Thyroid gland (tissue), 4 donors: ENCODE measurements at regions not wholly inside any gene's neighbourhood (a gene's known extent, or its start where the extent isn't known, plus 50 kb on each side); places are given as distances from the start of the nearest gene placed in this dataset.
A peak's percentile ranks its signal among the peaks of the same experiment; 100 is the strongest.

Source experiments
- DNase-seq, 2 donors: peaks; one replicate each; pipeline ENCODE4 v3.0.0-alpha.2; 2019
- H3K27ac ChIP-seq, 3 donors: fragments of 200-600 bp; sonication (generic); 1 replicate in 2 of 3; 2 replicates in 1 of 3; pipeline ENCODE4 v1.5.1; 2016 to 2019; ENCODE audit warnings: mild to moderate bottlenecking in 1 of 3, moderate library complexity in 1 of 3
- H3K27me3 ChIP-seq: fragments of 200-600 bp; sonication (generic); one replicate; pipeline ENCODE4 v1.5.1; 2019
- H3K36me3 ChIP-seq, 2 donors: fragments of 200-600 bp; sonication (generic); one replicate each; pipeline ENCODE4 v1.5.1; 2016 to 2019
- H3K4me1 ChIP-seq, 2 donors: fragments of 200-600 bp; sonication (generic); one replicate each; pipeline ENCODE4 v1.5.1; 2017 to 2019
- H3K4me3 ChIP-seq, 3 donors: fragments of 200-600 bp; sonication (generic); replicated peaks in 1 of 3; 1 replicate in 2 of 3; 2 replicates in 1 of 3; pipeline ENCODE4 v1.5.1; 2016; ENCODE audit warnings: mild to moderate bottlenecking in 1 of 3
- H3K9me3 ChIP-seq: fragments of 200-600 bp; sonication (generic); one replicate; pipeline ENCODE4 v1.5.1; 2017
- POLR2A ChIP-seq, 2 donors: fragments of 450-650 bp; IDR thresholded peaks; one replicate each; pipeline ENCODE4 v1.6.1; 2017; ENCODE audit warnings: antibody characterized with exemption in 2 of 2, mild to moderate bottlenecking in 2 of 2, moderate library complexity in 1 of 2
- WGBS, 2 donors: methylation state at CpG; one replicate each; pipeline ENCODE4 v1.1.5; 2017; 5-methylcytosine and 5-hydroxymethylcytosine counted together
- intact Hi-C: fragments of 100-400 bp; cut with DNase I; formaldehyde crosslinking; loops from one replicate; pipeline ENCODE4 v1.15.1; 2023
- TF ChIP-seq, protein P1 (sequence below), 6 experiments: fragments of 200-600 bp in 3 of 6; fragments of 450-650 bp in 3 of 6; sonication (generic) in 3 of 6; IDR thresholded peaks; one replicate each; pipeline ENCODE4 v1.5.1; 2016 to 2019; ENCODE audit warnings: antibody characterized with exemption in 6 of 6, mild to moderate bottlenecking in 2 of 6, inconsistent platforms in 1 of 6, moderate library complexity in 1 of 6

DNA sequence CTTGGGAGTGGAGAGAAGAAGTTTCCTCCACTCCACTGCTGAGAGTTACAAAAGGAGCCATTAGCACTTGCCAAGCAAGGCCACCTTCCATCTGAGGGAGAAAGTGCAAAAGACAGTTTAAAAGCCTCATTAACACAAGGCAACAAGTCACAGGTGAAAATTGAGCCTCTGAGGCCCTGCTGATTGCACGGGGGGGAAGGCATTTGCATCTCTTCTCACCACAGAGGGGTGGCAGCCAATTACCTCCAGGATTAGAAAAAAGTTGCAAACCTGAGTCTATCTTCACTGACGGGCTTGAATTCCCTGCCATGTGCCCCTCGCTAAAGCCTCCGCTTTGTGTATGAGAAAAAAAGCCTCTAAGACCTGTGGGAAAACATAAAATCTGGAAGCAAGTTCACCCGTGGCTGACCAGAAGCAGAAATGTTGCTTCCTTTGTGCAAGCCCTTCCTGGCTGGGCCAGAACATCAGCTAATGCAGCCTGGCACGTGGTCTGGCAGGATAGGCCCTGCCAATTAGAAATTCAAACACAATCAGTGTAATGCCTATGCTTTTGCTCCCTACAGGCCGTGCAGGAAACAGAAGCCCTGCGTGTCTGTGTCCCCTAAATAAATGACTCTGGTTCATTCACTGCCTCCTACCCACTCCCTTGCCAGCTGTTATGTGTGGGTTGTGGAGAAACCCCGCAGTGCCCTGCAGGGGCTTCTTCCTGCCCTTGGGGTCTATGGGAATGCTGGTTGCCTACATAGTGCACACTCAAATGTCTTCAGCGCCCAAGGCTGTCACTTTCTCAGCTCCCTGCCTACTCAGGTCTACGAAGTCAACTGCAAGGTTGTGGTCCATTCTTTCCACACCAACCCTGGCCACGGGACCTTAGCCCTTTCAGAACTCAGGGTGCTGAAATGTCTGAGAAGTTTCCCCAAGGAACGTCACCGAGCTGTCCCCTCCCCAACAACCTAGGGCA lies 150.2 kb downstream of the UQCRFS1 start:
- DNase-seq = no peak
- H3K27me3 ChIP-seq = no peaks in the 10 kb centered on the region
- H3K36me3 ChIP-seq = no peaks in the 10 kb centered on the region
- TF ChIP-seq POLR2A (IDR thresholded peaks at IDR 0.05) = no peak
- TF ChIP-seq, protein P1, sequence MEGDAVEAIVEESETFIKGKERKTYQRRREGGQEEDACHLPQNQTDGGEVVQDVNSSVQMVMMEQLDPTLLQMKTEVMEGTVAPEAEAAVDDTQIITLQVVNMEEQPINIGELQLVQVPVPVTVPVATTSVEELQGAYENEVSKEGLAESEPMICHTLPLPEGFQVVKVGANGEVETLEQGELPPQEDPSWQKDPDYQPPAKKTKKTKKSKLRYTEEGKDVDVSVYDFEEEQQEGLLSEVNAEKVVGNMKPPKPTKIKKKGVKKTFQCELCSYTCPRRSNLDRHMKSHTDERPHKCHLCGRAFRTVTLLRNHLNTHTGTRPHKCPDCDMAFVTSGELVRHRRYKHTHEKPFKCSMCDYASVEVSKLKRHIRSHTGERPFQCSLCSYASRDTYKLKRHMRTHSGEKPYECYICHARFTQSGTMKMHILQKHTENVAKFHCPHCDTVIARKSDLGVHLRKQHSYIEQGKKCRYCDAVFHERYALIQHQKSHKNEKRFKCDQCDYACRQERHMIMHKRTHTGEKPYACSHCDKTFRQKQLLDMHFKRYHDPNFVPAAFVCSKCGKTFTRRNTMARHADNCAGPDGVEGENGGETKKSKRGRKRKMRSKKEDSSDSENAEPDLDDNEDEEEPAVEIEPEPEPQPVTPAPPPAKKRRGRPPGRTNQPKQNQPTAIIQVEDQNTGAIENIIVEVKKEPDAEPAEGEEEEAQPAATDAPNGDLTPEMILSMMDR (IDR thresholded peaks at IDR 0.05) = no peak
- no peak overlapping the region for H3K4me3 ChIP-seq
- WGBS, 2 donors = 40 to 51% methylated on average over 14 of the region's 14 CpGs
- intact Hi-C loops = no loop called here
- no peak overlapping the region for H3K27ac ChIP-seq
- no peaks in the 10 kb centered on the region for H3K9me3 ChIP-seq
- no peaks in the 10 kb centered on the region for H3K4me1 ChIP-seq

DNA sequence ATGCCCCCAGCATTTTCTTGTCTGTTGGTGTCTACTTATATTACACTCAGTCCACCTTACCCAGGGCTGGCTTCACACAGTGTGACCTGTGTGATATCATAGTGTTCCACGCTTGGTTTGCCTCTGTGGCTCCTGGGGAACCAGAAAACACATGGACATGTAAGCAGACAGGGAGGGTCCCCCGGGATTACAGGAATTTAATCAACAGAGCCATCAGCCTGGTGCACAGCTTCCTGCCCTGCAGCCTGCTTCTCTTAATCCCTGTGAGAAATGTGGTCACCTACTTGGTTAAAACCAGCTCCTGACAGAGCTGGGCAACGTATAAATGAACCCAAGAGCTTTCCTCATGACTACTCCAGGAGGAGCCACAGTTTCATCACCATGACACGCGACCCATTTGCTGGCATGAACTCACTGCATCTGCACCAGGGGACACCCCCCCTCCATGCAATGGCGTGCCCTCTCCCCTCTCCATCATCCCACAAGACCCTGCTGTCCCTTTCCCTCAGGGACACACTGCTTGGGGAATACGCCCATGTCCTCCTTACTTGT lies 152.1 kb downstream of the UQCRFS1 start:
- H3K27me3 ChIP-seq = no peaks in the 10 kb centered on the region
- DNase-seq = no peak
- no peaks in the 10 kb centered on the region for H3K4me1 ChIP-seq
- TF ChIP-seq POLR2A (IDR thresholded peaks at IDR 0.05) = no peak
- no peaks in the 10 kb centered on the region for H3K36me3 ChIP-seq
- H3K4me3 ChIP-seq = no peak overlapping the region
- no peaks in the 10 kb centered on the region for H3K9me3 ChIP-seq
- intact Hi-C loops = no loop called here
- H3K27ac ChIP-seq = no peak overlapping the region
- WGBS, 2 donors = 71 to 74% methylated on average over 7 of the region's 7 CpGs

- no peak for DNase-seq
- no peak overlapping the region for H3K27ac ChIP-seq
- H3K4me3 ChIP-seq = no peak overlapping the region
- WGBS, 2 donors = 82 to 84% methylated on average over 3 to 5 of the region's 5 CpGs
- TF ChIP-seq, protein P1 (IDR thresholded peaks at IDR 0.05) = peak in 1 of 6 experiments; percentile 2
- TF ChIP-seq POLR2A (IDR thresholded peaks at IDR 0.05) = no peak
- H3K4me1 ChIP-seq = no peaks in the 10 kb centered on the region
- no peaks in the 10 kb centered on the region for H3K9me3 ChIP-seq
- H3K36me3 ChIP-seq = no peaks in the 10 kb centered on the region
- H3K27me3 ChIP-seq = no peaks in the 10 kb centered on the region
- intact Hi-C loops = no loop called here
Observed at GRCh38 chr19:29056535-29056934, 156.4 kb downstream of the UQCRFS1 start.

DNA sequence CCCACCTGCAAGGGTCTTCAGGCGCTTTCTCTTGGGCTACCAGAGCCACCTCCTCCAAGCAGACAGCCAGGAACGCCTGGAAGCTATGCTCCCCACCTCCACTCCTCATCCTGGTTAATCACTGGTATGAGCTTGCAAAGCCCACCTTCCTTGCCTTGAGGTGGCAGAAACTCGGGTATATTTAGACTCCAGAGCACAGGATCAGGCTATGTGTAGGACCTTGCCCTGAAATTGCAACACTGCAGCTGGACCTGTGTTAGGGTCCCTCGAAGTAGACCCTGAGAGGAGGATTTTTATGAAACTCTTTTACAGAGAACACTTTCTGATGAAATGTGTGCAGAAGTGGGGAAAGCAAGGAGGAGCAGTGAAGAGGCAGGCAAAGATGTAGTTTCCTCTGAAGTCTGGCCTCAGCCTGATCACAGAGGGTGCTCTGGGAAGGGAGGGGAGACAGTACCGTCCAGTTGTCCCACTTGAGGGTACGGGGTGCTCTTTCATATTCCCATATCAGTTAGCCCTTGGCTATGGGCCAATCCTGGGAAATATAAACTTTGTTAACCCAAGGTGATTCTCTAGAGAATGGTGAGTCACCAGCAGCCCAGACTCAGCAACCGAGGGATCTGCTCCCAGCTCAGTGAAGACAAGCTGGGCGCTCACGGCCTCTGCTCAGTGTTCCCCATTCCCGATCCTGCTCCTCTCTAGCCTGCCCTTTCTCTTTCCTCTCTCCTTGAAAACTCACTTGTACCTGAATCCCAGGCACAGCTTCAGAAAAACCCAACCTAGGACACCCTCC lies 157.9 kb downstream of the UQCRFS1 start:
- TF ChIP-seq, protein P1 (IDR thresholded peaks at IDR 0.05) = no peak
- no peak for TF ChIP-seq POLR2A (IDR thresholded peaks at IDR 0.05)
- Histone ChIP-seq H3K27me3 (no peaks in the 10 kb centered on the region), H3K27ac (no peak overlapping the region), H3K4me1 (no peaks in the 10 kb centered on the region), H3K9me3 (no peaks in the 10 kb centered on the region), H3K4me3 (no peak overlapping the region), H3K36me3 (no peaks in the 10 kb centered on the region)
- DNase-seq = no peak
- WGBS, 2 donors = 69 to 70% methylated on average over 10 of the region's 10 CpGs
- intact Hi-C loops = no loop called here

DNA sequence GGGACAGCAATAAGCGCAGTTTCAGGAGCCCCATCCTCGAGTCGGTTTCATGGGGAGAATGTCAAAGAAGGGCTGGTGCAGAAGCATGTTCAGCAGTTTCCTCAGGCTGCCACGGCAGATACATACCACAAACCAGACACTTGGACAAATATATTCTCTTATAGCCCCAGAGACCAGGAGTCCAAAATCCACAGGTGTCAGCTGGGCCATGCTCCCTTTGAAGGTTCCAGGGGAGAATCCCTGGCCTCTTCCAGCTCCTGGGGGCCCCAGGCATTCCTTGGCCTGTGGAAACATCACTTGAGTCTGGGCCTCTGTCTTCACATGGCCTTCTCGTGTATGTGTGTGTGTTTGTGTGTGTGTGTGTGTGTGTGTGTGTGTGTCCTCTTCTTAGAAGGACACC lies 164.1 kb downstream of the UQCRFS1 start:
- 92% methylated on average over 5 of the region's 5 CpGs for WGBS, 2 donors
- Histone ChIP-seq H3K9me3 (no peaks in the 10 kb centered on the region), H3K27ac (no peak overlapping the region), H3K36me3 (no peaks in the 10 kb centered on the region), H3K27me3 (no peaks in the 10 kb centered on the region), H3K4me3 (no peak overlapping the region), H3K4me1 (no peaks in the 10 kb centered on the region)
- DNase-seq = no peak
- intact Hi-C loops = no loop called here
- TF ChIP-seq, protein P1 (IDR thresholded peaks at IDR 0.05) = no peak
- no peak for TF ChIP-seq POLR2A (IDR thresholded peaks at IDR 0.05)
